HG03457 (cell line): ENCODE measurements at regions not wholly inside any gene's neighbourhood (a gene's known extent, or its start where the extent isn't known, plus 50 kb on each side); places are given as distances from the start of the nearest gene placed in this dataset.

Source experiments
- ATAC-seq: cut with Tn5 transposase; IDR thresholded peaks from one replicate; pipeline ENCODE4 v1.9.1; 2021; ENCODE audit warnings: moderate number of reproducible peaks; ENCODE audit not compliant: unreplicated experiment

- ATAC-seq = no peak
Observed at GRCh38 chr12:14252697-14253096, 112.8 kb upstream of the ATF7IP start.

GRCh38 chr12:14253496-14253895, 112.0 kb upstream of the ATF7IP start:
- ATAC-seq = no peak

GRCh38 chr12:14254781-14255180, 110.7 kb upstream of the ATF7IP start:
- ATAC-seq = no peak

- ATAC-seq = no peak
Observed at GRCh38 chr12:14256121-14256520, 109.4 kb upstream of the ATF7IP start.

- ATAC-seq = no peak
Observed at GRCh38 chr12:14256555-14257169, 108.8 kb upstream of the ATF7IP start.

GRCh38 chr12:14257303-14257733, 108.2 kb upstream of the ATF7IP start:
- no peak for ATAC-seq

- ATAC-seq = peak; percentile 50
Observed at GRCh38 chr12:14257734-14258574, 107.5 kb upstream of the ATF7IP start.

GRCh38 chr12:14258575-14258940, 106.9 kb upstream of the ATF7IP start:
- no peak for ATAC-seq

- no peak for ATAC-seq
Observed at GRCh38 chr12:14259481-14260010, 105.9 kb upstream of the ATF7IP start.

GRCh38 chr12:14260011-14260993, 105.2 kb upstream of the ATF7IP start:
- no peak for ATAC-seq

- no peak for ATAC-seq
Observed at GRCh38 chr12:14261096-14261495, 104.4 kb upstream of the ATF7IP start.

GRCh38 chr12:14261861-14262260, 103.6 kb upstream of the ATF7IP start:
- no peak for ATAC-seq

- no peak for ATAC-seq
Observed at GRCh38 chr12:14262771-14263511, 102.5 kb upstream of the ATF7IP start.

GRCh38 chr12:14263742-14264141, 101.7 kb upstream of the ATF7IP start:
- no peak for ATAC-seq

GRCh38 chr12:14264316-14264715, 101.2 kb upstream of the ATF7IP start:
- ATAC-seq = no peak

GRCh38 chr12:14264778-14265177, 100.7 kb upstream of the ATF7IP start:
- no peak for ATAC-seq

- no peak for ATAC-seq
Observed at GRCh38 chr12:14268120-14268515, 97.4 kb upstream of the ATF7IP start.

- no peak for ATAC-seq
Observed at GRCh38 chr12:14270392-14270791, 95.1 kb upstream of the ATF7IP start.

- ATAC-seq = no peak
Observed at GRCh38 chr12:14272956-14273912, 92.2 kb upstream of the ATF7IP start.
